HG02798 (cell line): ENCODE measurements at regions not wholly inside any gene's neighbourhood (a gene's known extent, or its start where the extent isn't known, plus 50 kb on each side); places are given as distances from the start of the nearest gene placed in this dataset.
"Not testable (repeated sequence)": the region's sequence is repeated elsewhere in the genome, so short reads cannot be mapped to it uniquely, and the experiment has no call there.

ENCODE experiments used
- ATAC-seq: cut with Tn5 transposase; IDR thresholded peaks from one replicate; pipeline ENCODE4 v1.9.1; 2021; ENCODE audit warnings: mild to moderate bottlenecking; ENCODE audit not compliant: unreplicated experiment, poor library complexity

DNA sequence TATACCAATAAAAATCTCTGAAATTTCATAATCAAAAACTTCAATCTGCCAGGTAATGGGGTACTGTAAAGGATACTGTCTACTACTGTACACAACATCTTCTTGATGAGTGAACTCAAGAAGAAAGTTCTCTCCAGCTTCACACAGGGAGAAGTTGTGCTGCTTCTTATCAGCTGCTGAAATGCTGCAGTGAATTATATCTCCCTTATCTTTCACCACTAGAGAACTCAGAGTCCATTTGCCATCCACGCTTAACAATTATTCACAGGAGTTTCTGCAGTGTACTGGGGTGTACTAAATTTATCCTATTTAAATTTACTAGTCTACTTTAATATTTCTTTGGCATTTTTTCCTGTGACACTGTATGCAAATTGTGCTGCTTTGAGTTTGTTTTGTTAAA, 384.8 kb downstream of the TFAP2B start:
- ATAC-seq, result no peak

- not testable (repeated sequence) for ATAC-seq
Observed at GRCh38 chr6:51206686-51207085, 388.0 kb downstream of the TFAP2B start.

DNA sequence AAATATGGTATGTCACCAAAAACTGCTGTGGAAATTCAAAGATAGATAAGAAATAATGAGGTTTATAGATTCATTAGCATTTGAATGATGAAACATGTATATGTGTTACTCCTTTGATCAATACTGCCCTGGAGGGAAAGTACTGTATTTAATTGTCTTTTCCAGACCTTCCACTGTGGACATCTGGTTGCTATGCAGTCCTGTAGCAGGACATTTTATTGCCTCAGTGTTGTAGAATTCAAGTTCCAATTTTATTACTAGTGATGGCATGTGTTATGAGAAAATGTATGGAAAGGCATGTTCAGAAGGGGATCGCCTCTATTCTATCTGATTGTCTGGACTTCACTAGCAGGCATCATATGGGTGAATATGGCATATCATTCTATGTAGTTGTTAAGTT, 391.0 kb downstream of the TFAP2B start:
- no peak for ATAC-seq

DNA sequence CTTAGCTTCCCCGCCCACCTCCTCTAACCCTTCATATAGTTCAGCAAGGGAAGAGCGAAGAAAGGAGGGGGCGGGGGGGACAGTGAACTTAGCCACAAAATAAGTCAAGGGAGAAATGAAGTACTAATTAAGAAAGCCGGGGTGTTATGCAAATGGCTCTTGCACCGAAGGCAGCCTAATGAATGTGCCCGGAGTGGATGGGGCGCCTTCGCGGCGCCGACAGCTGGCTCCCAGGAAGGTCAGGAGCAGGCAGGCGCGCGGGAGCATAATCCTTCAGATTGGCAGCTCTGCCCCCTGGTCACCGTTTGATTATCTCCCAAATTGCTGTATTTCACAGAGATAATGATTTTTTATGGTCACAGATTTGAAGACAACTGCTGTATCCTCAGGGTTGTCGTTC, 395.1 kb downstream of the TFAP2B start:
- no peak for ATAC-seq

- ATAC-seq, result no peak
Observed at GRCh38 chr6:51214442-51214841, 395.8 kb downstream of the TFAP2B start.

DNA sequence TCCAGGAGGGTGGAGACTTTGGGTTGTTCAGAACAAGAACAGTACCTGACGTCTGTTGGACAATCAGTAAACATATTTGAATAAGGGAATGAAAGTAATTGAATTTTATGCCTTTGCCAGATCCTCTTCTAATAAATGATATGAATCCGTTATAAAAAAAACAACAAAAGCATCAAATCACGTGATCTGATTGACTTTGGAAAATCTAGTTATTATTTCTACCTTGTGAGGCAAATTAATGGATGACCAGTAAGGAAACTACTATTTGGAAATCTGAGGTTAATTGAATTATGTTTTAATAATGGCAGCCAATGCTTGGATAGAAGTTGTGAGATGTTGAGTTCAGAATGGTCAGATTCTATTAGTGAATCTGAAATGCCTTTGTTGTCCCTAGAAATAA, 399.5 kb downstream of the TFAP2B start:
- ATAC-seq, result no peak

DNA sequence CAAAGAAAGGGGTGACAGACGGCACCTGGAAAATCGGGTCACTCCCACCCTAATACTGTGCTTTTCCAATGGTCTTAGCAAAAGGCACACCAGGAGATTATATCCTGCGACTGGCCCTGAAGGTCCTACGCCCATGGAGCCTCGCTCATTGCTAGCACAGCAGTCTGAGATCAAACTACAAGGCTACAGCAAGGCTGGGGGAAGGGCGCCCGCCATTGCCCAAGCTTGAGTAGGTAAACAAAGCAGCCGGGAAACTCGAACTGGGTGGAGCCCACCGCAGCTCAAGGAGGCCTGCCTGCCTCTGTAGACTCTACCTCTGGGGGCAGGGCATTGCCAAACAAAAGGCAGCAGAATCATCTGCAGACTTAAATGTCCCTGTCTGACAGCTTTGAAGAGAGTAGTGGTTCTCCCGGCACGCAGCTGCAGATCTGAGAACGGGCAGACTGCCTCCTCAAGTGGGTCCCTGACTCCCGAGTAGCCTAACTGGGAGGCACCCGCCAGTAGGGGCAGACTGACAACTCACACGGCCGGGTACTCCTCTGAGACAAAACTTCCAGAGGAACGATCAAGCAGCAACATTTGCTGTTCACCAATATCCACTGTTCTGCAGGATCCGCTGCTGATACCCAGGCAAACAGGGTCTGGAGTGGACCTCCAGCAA, 406.0 kb downstream of the TFAP2B start:
- not testable (repeated sequence) for ATAC-seq

- ATAC-seq, result no peak
Observed at GRCh38 chr6:51241376-51241775, 422.7 kb downstream of the TFAP2B start.

DNA sequence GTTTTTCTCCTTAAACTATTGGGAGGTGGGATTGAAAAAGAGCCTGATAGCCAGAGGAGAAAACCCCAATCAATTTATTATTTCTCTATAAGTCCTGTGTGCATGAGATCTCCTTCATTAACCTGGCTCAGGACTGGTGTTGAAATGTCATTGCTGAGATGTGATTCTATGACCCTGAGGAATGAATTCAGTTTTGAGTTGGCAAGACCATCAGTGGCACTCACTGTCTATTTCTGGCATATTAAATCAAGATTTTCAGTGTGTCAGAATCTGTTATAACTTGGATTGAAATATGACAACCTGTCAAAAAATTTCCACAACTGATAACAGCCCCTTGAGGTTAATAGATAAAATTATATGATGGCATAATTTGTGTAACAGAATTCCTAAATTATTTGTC, 431.1 kb downstream of the TFAP2B start:
- ATAC-seq, result no peak

GRCh38 chr6:51250317-51250716, 431.6 kb downstream of the TFAP2B start:
- ATAC-seq, result no peak

DNA sequence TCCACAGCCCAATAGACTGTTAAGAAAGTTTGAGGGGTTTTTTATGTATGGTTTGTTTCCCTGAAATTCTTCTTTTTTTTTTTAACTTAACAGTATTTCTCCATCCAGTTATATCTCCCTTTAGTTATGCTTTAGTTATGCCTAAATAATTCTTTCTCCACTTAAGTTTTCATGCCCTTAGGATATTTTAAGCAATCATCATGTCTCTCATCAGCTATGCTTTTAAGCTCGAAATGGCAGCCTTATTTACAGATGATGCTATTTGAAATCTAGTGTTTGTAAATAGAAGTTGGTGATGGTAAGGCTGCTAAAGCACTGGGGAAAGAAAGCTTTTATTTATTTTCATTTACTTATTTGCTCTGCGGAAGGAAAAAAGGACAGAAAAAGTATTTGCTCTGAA, 439.3 kb downstream of the TFAP2B start:
- ATAC-seq, result no peak

DNA sequence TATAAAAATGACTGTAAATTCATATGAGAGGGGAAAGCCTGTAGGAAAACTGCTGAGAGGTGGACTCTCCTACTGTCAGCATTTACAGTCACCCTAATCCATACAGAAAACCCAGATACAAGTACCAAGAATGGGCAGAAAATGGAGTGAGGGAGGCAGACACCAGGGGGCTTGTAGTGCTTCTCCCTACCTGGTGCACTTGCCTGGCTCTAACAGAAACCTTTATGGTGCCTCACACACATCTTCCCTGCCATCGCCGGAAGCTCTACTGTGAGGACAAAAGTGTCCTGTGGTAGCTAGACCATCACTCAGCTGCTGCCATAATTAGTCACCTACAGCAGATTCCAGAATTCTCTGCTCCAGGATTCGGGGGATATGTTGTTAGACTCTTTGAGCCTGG, 441.3 kb downstream of the TFAP2B start:
- ATAC-seq, result no peak

DNA sequence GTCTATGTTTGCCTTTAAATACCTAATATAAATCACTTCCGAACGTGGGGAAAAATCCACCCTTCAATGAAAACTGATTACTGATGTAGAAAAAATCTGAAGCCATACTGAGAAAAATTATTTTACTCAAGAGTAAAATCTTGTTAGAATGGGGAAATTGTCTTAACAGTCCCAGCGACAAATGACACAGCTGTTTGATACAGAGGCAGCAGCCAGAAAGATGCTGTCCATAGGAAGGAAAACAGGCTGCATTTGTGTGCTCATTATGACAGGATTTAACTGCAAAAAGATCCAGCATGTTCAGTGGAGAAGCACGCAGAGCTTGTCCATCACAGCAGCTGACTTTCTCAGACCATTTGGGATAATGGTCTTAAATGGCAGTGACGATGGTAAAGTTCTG, 443.0 kb downstream of the TFAP2B start:
- ATAC-seq, result no peak

- ATAC-seq, result no peak
Observed at GRCh38 chr6:51265426-51265825, 446.8 kb downstream of the TFAP2B start.

- ATAC-seq, result no peak
Observed at GRCh38 chr6:51266604-51267003, 447.9 kb downstream of the TFAP2B start.

DNA sequence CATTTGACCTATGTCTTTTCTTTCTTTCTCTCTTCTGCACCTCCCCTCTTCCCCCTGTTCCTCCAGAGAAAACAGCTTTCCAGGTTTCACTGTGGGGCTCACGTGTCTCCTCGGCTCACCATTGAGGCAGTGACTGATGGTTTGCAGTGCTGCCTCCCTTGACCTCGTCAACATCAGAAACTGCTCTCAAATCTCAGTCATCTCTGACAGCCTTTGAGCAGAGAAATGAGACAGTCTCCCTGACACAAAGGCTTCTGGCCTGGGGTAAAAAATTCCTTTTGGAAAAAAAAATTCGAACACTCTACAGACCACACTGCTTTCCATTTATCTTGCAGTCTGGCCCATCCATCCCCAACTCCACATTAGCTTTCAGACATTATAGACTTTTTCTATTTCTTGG, 450.0 kb downstream of the TFAP2B start:
- ATAC-seq, result no peak

- no peak for ATAC-seq
Observed at GRCh38 chr6:51269876-51270275, 451.2 kb downstream of the TFAP2B start.

DNA sequence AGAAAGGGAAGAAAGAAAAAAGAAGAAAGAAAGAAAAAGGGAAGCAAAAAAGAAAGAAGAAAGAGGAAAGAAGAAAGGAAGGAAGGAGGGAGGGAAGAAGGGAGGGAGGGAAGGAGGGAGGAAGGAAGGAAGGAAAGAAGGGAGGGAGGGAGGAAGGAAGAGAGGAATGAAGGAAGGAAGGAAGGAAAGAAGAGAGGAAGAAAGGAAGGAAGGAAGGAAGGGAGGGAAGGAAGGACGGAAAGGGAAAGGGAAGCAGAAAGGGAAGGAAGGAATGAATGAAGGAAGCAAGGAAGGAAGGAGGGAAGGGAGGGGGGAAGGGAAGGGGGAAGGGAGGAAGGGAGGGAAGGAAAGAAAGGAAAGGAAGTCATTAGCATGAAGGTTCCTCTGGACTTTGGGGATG, 452.9 kb downstream of the TFAP2B start:
- no peak for ATAC-seq

DNA sequence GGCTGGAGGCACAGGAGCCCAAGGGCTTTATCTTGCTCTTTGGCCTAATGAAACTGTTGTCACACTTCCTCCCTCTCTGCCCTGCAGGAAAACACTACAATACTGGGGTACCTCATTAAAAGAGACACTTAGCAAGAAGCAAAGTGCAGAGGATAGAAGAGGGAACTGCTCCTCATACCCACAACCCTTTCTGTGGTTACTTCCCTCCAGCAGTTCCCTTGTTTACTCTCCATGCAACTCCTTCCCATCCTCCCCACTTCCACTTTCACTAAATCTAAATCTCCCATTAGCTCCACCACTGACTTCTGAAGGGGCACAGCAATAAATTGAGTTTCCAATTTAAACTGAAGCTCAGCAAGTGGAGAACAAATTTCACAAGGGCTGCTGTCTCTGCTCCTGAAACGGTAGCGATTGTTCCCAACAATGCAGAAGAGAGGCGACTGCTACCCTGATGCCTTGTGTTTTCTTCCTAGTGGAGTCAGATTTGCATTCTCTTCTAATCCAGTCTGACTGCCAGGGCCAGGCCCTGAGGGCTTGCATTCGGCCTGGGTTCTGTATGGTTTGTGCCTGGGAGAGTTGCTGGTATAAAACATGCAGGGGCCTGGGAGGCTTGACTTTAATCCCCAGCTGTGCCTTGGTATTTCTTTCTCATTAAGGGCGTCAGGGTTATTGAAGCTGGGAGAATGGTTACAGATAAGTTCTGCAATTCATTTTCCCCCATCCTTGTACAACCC, 454.7 kb downstream of the TFAP2B start:
- ATAC-seq, result no peak

DNA sequence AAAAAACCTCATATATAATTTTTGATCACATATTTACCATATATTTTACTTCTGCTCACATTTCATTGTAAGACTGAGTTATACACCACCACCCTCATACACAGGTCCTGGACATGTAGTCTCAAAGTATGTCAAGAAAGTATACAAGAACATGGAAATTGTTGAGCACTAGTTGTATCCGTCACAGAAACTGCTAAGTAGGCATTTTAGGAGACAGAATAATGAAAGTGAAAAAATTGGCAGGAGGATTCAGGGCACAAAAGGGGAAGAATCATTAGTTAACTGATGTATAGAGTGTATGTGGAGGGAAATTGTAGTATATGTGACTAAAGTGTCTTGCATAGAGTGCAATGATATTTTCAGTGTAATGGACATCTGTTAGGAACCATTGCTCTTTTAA, 458.8 kb downstream of the TFAP2B start:
- ATAC-seq, result no peak

- no peak for ATAC-seq
Observed at GRCh38 chr6:51282026-51282425, 463.4 kb downstream of the TFAP2B start.

DNA sequence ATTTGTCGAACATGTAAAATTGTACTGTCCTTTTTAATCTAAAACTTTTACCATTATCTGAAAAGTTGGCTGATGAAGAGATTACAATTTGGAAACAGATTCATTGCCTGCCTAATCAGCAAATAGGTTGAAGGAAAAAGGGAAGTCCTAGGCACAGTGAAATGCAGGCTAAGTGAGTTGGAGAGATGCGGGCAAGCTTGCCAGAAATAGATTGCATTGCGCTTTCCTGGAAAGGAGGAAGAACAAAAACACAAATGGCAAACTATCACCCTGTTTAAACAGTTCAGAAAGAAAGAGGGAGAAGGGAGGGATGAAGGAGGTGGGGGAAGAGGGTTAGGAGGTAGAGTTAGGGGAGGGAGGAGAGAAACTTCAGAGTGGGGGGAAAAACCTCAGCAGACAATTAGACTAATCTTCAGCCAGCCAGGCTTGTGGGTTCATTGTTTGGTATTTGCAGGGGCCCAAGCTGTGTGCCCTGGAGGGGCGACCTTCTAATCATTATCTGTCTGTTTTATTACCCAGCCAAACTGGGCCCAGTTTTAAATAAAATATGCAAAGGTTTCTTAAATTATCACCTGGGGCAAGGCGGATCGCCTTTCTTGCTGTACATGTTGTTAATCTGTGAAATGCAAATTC, 465.2 kb downstream of the TFAP2B start:
- ATAC-seq, result no peak
